ENCODE measurements at regions not wholly inside any gene's neighbourhood (a gene's known extent, or its start where the extent isn't known, plus 50 kb on each side); places are given as distances from the start of the nearest gene placed in this dataset.

DNA sequence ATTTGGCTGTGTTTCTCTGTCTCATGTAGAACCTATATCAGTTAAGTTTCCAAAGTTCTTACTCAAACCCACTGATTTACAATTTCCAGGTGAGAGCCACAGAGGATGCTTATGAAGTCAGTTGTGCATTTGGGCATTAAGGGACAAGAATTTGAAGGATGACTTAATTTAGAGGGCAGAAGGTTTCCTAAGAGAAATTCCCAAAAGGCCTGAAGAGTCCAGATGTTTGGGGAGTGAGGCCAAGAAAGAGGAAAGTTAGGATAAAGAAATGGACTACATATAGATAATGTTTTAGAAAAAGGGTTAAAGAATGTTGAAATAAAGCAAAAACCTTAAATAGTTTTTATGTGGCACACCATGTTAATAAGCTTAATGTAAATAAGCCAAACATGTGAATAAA is 338.7 kb upstream of the GRM7 start:
- TF ChIP-seq, protein P1, sequence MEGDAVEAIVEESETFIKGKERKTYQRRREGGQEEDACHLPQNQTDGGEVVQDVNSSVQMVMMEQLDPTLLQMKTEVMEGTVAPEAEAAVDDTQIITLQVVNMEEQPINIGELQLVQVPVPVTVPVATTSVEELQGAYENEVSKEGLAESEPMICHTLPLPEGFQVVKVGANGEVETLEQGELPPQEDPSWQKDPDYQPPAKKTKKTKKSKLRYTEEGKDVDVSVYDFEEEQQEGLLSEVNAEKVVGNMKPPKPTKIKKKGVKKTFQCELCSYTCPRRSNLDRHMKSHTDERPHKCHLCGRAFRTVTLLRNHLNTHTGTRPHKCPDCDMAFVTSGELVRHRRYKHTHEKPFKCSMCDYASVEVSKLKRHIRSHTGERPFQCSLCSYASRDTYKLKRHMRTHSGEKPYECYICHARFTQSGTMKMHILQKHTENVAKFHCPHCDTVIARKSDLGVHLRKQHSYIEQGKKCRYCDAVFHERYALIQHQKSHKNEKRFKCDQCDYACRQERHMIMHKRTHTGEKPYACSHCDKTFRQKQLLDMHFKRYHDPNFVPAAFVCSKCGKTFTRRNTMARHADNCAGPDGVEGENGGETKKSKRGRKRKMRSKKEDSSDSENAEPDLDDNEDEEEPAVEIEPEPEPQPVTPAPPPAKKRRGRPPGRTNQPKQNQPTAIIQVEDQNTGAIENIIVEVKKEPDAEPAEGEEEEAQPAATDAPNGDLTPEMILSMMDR (IDR thresholded peaks at IDR 0.05; ENCODE audit: insufficient read depth, low read depth, low read length) = no peak
- TF ChIP-seq EZH2 (IDR thresholded peaks at IDR 0.05; ENCODE audit: insufficient read depth, low read length) = no peak
